Muscle of leg (tissue), 3 donors: ENCODE measurements at regions not wholly inside any gene's neighbourhood (a gene's known extent, or its start where the extent isn't known, plus 50 kb on each side); places are given as distances from the start of the nearest gene placed in this dataset.

Source experiments
- DNase-seq: peaks from one replicate; pipeline ENCODE4 v3.0.0; 2013
- H3K27ac ChIP-seq: one replicate; pipeline ENCODE4 v1.5.1; 2013; ENCODE audit warnings: mild to moderate bottlenecking, low read length, control low read depth
- H3K27me3 ChIP-seq: one replicate; pipeline ENCODE4 v1.6.1; 2013; ENCODE audit warnings: low read length; ENCODE audit not compliant: control insufficient read depth, insufficient read depth
- H3K36me3 ChIP-seq: one replicate; pipeline ENCODE4 v1.6.1; 2013; ENCODE audit warnings: low read length; ENCODE audit not compliant: control insufficient read depth, insufficient read depth
- H3K4me1 ChIP-seq: one replicate; pipeline ENCODE4 v1.6.1; 2013; ENCODE audit warnings: low read length; ENCODE audit not compliant: control insufficient read depth, insufficient read depth
- H3K4me3 ChIP-seq: one replicate; pipeline ENCODE4 v1.5.1; 2013; ENCODE audit warnings: low read length, control low read depth
- H3K9me3 ChIP-seq: replicated peaks from 2 replicates; pipeline ENCODE4 v1.6.1; 2013; ENCODE audit warnings: low read depth, low read length; ENCODE audit not compliant: control insufficient read depth
- WGBS: methylation state at CpG from one replicate; pipeline ENCODE4 v1.1.5; 2013; ENCODE audit warnings: missing lambda C conversion rate; ENCODE audit not compliant: insufficient coverage; 5-methylcytosine and 5-hydroxymethylcytosine counted together

DNA sequence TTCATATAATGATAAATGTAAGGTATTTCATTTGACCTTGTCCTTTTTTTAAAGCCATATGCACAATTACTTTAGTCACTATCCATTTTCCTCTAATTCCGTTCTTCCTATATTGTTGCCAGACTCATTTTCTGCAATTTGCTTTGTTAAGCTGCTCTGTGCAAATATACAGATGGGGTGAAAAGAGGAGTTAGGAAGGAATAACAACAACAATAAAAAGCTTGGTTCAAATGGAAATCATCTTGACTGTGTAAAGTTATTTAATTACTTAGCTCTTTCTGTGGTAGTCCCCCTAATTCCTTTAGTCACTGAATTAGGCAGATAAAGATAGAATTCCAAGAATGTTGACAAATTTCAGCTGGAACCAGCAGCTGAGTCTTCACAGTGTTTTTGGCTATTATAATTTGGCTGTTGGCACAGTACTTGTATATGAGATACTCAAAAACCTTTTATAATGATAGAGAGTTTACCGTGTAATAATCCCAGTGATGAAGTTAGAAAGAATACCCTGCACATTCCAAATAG, 838.0 kb downstream of the RPS29 start:
- no CpG with 5 or more reads among the region's 2 CpGs for WGBS
- Histone ChIP-seq H3K27ac (no peak overlapping the region), H3K4me3 (no peak overlapping the region), H3K4me1 (no peaks in the 10 kb centered on the region), H3K27me3 (no peaks in the 10 kb centered on the region), H3K36me3 (no peaks in the 10 kb centered on the region), H3K9me3 (no peaks in the 10 kb centered on the region)
- DNase-seq, result peak; percentile 38

DNA sequence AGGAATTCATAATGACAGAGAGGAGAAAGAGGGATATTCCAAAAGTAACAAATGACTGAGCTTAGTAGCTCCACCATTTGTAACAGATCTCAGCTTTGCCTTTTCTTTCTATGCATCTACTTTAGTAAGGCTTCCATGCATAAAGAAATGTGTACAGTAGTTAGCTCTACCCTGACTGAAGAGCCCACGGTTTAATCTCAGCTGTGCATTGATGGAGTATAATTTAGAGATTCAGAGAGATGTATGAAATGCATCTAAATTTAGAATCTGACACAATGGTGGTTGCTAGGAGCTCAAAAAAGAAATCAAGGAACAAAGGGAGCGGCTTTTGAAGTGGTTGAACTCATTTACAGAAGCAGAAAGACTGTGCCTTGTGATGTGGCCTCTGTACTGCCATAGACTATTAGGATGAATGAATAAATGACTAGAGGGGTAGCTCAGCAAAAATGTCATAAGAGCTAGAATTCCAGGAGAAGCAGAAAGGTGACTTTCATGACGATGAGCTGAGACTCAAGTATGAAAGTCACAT, 838.6 kb downstream of the RPS29 start:
- Histone ChIP-seq H3K36me3 (no peaks in the 10 kb centered on the region), H3K4me1 (no peaks in the 10 kb centered on the region), H3K27ac (no peak overlapping the region), H3K4me3 (no peak overlapping the region), H3K27me3 (no peaks in the 10 kb centered on the region), H3K9me3 (no peaks in the 10 kb centered on the region)
- DNase-seq, result peak; percentile 21
- WGBS, result 92% methylated on average over 2 of the region's 3 CpGs

DNA sequence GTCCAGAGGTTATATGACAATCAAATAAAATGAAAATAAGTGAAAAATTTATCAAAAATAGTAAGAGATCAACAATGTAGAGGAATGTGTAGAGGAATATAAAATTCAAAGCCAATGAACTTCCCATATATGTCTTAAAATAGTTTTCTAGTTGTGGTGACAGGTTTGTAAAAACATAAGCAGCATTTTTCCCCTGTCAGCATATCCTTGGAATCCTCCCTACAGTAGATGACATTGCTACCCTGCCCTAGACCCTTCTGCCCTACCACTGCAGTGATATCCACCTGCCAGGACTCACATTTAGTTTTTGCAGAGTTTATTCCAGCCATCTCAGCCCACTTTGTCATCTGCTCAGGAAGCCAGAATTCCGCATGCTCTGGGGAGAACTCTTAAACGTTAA, 842.0 kb downstream of the RPS29 start:
- Histone ChIP-seq H3K4me3 (no peak overlapping the region), H3K27ac (no peak overlapping the region), H3K9me3 (no peaks in the 10 kb centered on the region), H3K4me1 (no peaks in the 10 kb centered on the region), H3K36me3 (no peaks in the 10 kb centered on the region), H3K27me3 (no peaks in the 10 kb centered on the region)
- no peak for DNase-seq
- no CpG with 5 or more reads among the region's 2 CpGs for WGBS

DNA sequence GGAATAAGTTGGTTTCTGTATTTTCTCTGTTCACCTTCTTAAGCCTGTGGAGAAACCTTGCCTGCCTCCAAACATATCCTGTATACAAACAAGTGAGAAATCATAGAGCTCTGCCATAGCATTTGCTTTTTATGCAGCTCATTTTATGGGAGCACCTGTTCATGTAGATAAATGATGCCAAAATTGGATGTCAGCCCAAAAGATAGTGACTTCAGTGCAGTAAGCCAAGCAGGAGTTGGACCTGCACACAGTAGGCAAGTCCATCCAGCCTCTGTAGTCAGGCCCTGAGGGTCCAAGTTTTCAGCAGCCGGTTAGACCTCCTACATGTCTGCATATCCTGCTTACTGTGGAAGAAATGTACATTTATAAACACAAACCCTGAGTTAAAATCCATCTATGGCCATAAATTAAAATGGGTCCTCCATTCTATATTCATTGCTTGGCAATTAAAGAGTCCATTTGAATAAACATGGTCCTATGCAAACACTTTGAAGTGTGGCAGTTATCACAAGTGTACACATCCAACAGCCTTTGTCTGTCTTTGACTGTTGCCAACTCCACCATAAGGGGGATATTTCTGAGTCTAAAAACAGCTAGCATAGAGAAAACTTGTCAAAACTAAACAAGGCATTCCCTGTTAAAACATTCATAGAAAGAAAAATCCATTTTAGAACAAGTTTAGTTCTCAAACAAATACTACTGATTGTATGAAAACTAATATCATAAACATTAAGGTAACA, 847.8 kb downstream of the RPS29 start:
- Histone ChIP-seq H3K4me1 (no peaks in the 10 kb centered on the region), H3K9me3 (peaks cover 3% of the 10 kb centered on the region), H3K27ac (no peak overlapping the region), H3K27me3 (no peaks in the 10 kb centered on the region), H3K4me3 (no peak overlapping the region), H3K36me3 (no peaks in the 10 kb centered on the region)
- peak; percentile 24 for DNase-seq
- WGBS, result no CpG with 5 or more reads among the region's 1 CpG

DNA sequence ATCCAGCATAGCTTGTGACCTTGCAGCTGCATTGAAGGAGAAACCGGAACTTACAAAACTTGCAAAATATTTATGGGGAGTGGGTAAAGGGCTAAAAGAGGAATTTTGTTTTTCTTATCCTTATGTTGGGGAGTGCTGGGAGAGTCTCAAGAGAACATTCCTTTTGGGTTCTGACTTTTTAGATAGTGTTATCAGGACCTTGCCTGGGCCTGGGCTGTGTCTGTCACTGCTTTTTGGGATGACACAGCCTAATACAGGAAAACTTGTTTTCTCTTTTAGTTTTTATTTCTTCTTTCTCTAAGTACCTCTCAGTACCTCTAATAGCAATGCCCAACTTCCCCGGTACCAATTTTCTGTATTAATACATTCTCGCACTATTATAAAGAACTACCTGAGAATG, 850.6 kb downstream of the RPS29 start:
- Histone ChIP-seq H3K36me3 (no peaks in the 10 kb centered on the region), H3K27me3 (no peaks in the 10 kb centered on the region), H3K4me3 (no peak overlapping the region), H3K4me1 (no peaks in the 10 kb centered on the region), H3K27ac (no peak overlapping the region), H3K9me3 (peaks cover 3% of the 10 kb centered on the region)
- DNase-seq, result no peak
- WGBS, result 80% methylated on average over 1 of the region's 3 CpGs

DNA sequence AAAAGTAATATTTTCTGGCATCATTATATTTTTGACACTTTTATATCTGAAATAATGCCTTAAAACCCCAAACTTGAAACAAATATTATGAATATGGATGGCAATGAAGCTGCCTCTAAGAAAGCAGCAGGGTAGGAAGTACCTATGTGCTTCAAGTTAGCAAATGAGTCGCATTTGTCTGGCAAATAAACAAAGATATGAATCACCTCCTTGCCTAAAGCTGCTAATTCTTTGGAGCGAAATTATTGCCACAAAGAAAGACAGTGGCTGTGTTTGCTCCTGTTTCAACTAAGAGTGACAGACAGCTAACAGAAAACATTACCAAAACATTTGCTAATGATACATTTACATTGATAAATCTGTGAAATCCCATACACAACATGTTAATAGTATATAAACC, 854.9 kb downstream of the RPS29 start:
- Histone ChIP-seq H3K4me1 (peaks cover 3% of the 10 kb centered on the region), H3K9me3 (peaks cover 3% of the 10 kb centered on the region), H3K36me3 (no peaks in the 10 kb centered on the region), H3K27me3 (no peaks in the 10 kb centered on the region), H3K27ac (no peak overlapping the region), H3K4me3 (no peak overlapping the region)
- WGBS, result 83% methylated on average over 1 of the region's 2 CpGs
- no peak for DNase-seq

DNA sequence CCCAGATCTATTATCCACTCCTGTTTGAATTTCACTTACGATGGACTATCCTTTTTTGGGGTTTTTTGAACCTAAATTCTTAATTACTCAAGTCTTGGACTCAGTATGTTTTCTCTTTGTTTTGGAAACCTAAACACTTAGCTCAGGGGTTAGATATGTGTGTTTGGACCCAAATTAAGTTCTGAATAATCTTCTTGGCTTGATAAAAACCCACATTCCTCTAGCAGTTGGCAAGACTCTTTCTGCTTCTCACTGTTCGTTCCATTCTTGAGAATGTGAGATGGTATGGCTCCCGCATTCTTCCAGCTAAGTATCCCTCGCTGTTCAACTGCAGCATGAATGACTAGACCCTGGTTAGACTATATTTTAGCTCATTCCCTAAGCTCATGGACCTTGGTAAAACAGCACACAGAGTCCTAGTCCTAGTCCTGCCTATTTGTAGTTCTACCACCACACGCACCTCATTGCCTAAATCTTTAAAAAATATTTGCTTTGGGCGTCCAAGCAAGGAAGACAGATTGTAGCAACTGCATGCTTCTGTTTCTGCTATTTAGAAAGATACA, 860.0 kb downstream of the RPS29 start:
- no peaks in the 10 kb centered on the region for H3K36me3 ChIP-seq
- H3K9me3 ChIP-seq, result no peaks in the 10 kb centered on the region
- no peaks in the 10 kb centered on the region for H3K27me3 ChIP-seq
- 75% methylated on average over 2 of the region's 6 CpGs for WGBS
- peak overlapping the region; percentile 13 for H3K27ac ChIP-seq
- peaks cover 6% of the 10 kb centered on the region for H3K4me1 ChIP-seq
- no peak overlapping the region for H3K4me3 ChIP-seq
- no peak for DNase-seq

DNA sequence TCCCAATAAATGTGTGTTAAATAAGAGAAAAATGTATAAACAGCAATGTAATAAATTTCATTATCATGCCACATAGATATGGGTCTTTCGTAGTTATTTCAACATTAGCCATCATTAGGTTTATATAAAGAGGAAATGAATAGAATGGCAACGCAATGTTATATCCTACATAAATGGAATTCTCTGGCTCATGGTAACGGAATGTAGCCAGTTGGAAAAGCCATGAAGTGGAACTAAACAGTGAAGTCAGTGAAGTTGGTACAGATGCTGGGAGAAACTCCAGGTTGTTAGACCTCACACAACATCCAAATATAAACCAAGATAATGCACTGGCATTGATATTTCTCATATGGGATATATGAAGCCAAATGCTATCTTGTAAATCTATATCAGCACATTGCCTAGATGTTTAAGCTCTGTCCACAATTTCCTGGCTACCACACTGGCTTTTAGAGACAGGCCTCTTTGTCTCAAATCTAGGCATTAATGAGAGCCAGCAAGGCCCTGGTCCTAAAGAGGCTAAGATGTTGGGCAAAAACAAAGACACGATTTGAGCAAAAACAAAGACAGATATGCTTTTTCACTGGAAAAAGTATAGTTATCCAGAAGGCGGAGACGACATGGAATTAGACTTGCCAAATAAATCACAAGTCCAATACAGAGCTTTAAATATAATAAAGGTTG, 861.0 kb downstream of the RPS29 start:
- Histone ChIP-seq H3K27ac (no peak overlapping the region), H3K9me3 (no peaks in the 10 kb centered on the region), H3K27me3 (no peaks in the 10 kb centered on the region), H3K4me1 (peaks cover 6% of the 10 kb centered on the region), H3K36me3 (no peaks in the 10 kb centered on the region), H3K4me3 (no peak overlapping the region)
- peak; percentile 74 for DNase-seq
- WGBS, result no CpG with 5 or more reads among the region's 6 CpGs

DNA sequence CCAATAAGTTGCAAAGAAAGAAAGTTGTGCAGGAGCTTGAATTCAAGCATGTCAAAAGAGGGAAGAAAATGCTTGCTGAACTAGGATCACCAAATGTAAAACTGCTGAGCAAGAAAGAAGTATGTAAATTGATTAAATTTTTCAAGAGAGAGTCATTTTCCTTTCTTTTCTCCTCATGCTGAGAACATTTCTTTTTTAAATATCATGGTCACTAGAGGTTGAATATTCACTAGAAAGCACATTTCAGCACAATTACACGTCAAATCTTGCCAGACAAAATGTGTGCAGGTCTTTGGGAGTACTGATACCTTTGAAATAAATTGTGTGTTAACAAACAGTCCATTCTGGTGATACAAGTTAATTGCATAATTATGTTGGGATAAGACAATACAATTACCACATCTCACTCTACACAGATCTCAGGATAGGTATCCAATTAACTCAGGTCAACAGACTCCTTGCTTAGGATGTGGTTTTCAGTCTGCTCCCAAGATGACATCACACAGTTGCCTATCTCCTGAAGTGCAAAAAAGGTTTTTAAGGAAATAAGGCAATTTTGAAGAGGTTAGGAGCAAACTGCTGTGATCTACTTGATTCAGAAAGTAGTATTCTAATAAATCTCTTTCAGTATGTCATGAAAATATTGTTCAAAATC, 862.2 kb downstream of the RPS29 start:
- Histone ChIP-seq H3K4me1 (peaks cover 6% of the 10 kb centered on the region), H3K27ac (no peak overlapping the region), H3K27me3 (no peaks in the 10 kb centered on the region), H3K4me3 (no peak overlapping the region), H3K36me3 (no peaks in the 10 kb centered on the region), H3K9me3 (no peaks in the 10 kb centered on the region)
- WGBS, result no CpG with 5 or more reads among the region's 1 CpG
- no peak for DNase-seq

DNA sequence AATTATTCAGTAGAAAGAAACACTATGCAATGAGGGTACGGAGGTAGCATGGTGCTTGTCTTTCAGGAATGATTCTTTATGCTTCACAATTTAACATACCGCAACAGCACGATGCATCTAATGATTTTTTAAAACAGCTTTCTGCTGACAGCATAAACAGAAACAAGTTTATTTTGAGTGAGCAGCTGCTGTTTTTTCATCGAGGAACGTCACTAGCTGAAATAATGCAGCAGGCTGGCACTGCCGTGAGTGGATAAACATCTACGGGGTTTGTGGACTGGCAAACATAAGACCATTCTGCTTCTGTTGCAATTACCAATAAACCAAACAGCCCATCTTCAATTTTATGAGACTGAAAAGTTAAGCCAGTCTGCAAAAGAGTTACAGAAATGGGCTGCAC, 871.8 kb downstream of the RPS29 start:
- H3K36me3 ChIP-seq, result no peaks in the 10 kb centered on the region
- 70% methylated on average over 2 of the region's 7 CpGs for WGBS
- H3K9me3 ChIP-seq, result no peaks in the 10 kb centered on the region
- H3K27ac ChIP-seq, result no peak overlapping the region
- DNase-seq, result peak; percentile 11
- no peak overlapping the region for H3K4me3 ChIP-seq
- no peaks in the 10 kb centered on the region for H3K4me1 ChIP-seq
- H3K27me3 ChIP-seq, result no peaks in the 10 kb centered on the region
